ENCODE measurements at regions not wholly inside any gene's neighbourhood (a gene's known extent, or its start where the extent isn't known, plus 50 kb on each side); places are given as distances from the start of the nearest gene placed in this dataset.

GRCh38 chr2:204177977-204178522 is 241.5 kb downstream of the ICOS start:
- no peak for DNase-seq (ENCODE audit: low read depth)

- no peak for DNase-seq (ENCODE audit: low read depth)
Observed at GRCh38 chr2:204180649-204181048, 244.1 kb downstream of the ICOS start.

- no peak for DNase-seq (ENCODE audit: low read depth)
Observed at GRCh38 chr2:204183608-204184007, 247.0 kb downstream of the ICOS start.

- no peak for DNase-seq (ENCODE audit: low read depth)
Observed at GRCh38 chr2:204184226-204184625, 247.7 kb downstream of the ICOS start.

- DNase-seq (ENCODE audit: low read depth): no peak
Observed at GRCh38 chr2:204187229-204188083, 250.9 kb downstream of the ICOS start.

GRCh38 chr2:204191574-204191973 is 255.0 kb downstream of the ICOS start:
- no peak for DNase-seq (ENCODE audit: low read depth)

GRCh38 chr2:204195498-204195897 is 258.9 kb downstream of the ICOS start:
- no peak for DNase-seq (ENCODE audit: low read depth)

- DNase-seq (ENCODE audit: low read depth): no peak
Observed at GRCh38 chr2:204197336-204198005, 260.9 kb downstream of the ICOS start.

GRCh38 chr2:204199357-204199756 is 262.8 kb downstream of the ICOS start:
- no peak for DNase-seq (ENCODE audit: low read depth)

GRCh38 chr2:204201507-204201906 is 264.9 kb downstream of the ICOS start:
- no peak for DNase-seq (ENCODE audit: low read depth)

- DNase-seq (ENCODE audit: low read depth): no peak
Observed at GRCh38 chr2:204202253-204202652, 265.7 kb downstream of the ICOS start.

GRCh38 chr2:204203704-204204103 is 267.1 kb downstream of the ICOS start:
- no peak for DNase-seq (ENCODE audit: low read depth)

GRCh38 chr2:204205082-204205481 is 268.5 kb downstream of the ICOS start:
- no peak for DNase-seq (ENCODE audit: low read depth)

GRCh38 chr2:204205538-204205937 is 269.0 kb downstream of the ICOS start:
- no peak for DNase-seq (ENCODE audit: low read depth)

- DNase-seq (ENCODE audit: low read depth): no peak
Observed at GRCh38 chr2:204207866-204208265, 271.3 kb downstream of the ICOS start.

- no peak for DNase-seq (ENCODE audit: low read depth)
Observed at GRCh38 chr2:204213588-204213987, 277.0 kb downstream of the ICOS start.

- DNase-seq (ENCODE audit: low read depth): no peak
Observed at GRCh38 chr2:204218040-204218439, 281.5 kb downstream of the ICOS start.

GRCh38 chr2:204219196-204219595 is 282.6 kb downstream of the ICOS start:
- no peak for DNase-seq (ENCODE audit: low read depth)

GRCh38 chr2:204220896-204221295 is 284.3 kb downstream of the ICOS start:
- DNase-seq (ENCODE audit: low read depth): no peak

GRCh38 chr2:204223046-204223445 is 286.5 kb downstream of the ICOS start:
- DNase-seq (ENCODE audit: low read depth): no peak

GRCh38 chr2:204223544-204223943 is 287.0 kb downstream of the ICOS start:
- DNase-seq (ENCODE audit: low read depth): no peak

GRCh38 chr2:204225671-204226073 is 289.1 kb downstream of the ICOS start:
- no peak for DNase-seq (ENCODE audit: low read depth)

GRCh38 chr2:204226305-204226880 is 289.8 kb downstream of the ICOS start:
- DNase-seq (ENCODE audit: low read depth): no peak
